CD4-positive, alpha-beta T cell treated with Interferon gamma for 1 hour (primary cell): ENCODE measurements at regions not wholly inside any gene's neighbourhood (a gene's known extent, or its start where the extent isn't known, plus 50 kb on each side); places are given as distances from the start of the nearest gene placed in this dataset.

ENCODE experiments used
- DNase-seq: peaks from one replicate; pipeline ENCODE4 v3.0.0-alpha.2; 2020

DNA sequence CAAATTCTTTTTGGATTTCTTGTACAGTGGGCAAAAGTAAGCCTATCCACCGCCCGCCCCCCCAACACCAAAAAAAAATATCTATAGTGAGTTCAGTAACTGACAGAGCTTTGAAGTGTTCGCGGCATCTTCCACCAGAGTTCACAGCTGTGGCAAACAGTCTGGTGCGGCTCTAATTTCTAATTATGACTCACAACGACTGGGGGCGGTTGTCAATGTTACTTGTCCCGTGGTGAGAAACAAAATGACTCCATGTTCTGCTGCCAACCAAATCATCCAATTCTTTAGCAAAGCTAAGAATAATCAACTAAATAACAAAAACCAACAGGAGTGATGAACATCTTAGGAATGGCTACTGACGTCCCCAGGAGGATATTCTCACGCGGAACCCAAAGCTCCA is 392.5 kb upstream of the SALL3 start:
- no peak for DNase-seq

DNA sequence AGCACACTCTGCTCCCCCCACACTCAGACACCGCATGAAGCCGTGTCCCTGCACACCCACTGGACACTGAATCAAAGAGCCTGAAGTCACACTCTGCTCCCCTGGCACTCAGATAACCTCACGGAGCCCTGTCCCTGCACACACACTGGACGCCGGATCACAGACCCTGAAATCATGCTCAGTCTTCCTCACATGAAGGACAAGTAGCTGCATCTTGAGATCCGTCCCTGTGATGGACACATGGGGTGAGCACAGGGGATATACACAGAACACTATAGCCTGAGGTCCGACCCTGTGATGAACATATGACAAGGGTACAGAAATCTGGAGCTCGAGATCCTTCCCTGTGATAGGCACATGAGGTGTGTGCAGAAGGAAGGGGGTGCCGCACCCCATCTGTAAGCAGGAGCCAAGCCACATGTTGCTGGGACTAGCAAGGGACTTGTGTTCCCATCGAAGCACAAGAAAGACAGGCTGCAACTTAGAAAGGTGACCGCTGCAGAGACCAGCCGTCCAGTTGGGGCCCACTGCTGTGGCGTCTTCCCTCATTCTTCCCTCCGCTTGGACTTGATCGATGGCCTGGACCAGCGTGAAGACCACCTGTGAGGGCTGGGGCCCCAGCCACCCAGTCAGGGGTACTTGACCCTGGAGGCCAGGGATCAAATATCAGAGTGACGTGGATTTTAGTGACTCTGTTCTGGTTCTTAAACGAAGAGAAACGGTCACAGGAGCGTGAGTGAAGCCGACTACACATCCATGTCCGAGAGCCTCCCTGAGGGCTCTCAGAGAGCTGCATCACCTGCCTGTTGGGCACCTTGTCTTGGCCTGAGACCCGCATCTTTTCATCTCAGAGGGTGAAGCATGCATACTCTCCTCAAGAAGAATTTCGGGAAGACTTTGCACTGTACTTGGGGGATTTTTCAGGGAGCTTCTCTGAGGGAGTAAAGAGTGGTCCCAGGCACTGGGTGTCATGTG is 391.7 kb upstream of the SALL3 start:
- DNase-seq = no peak

- DNase-seq = no peak
These were observed 389.6 kb upstream of the SALL3 start for GRCh38 chr18:78589916-78590437.

DNA sequence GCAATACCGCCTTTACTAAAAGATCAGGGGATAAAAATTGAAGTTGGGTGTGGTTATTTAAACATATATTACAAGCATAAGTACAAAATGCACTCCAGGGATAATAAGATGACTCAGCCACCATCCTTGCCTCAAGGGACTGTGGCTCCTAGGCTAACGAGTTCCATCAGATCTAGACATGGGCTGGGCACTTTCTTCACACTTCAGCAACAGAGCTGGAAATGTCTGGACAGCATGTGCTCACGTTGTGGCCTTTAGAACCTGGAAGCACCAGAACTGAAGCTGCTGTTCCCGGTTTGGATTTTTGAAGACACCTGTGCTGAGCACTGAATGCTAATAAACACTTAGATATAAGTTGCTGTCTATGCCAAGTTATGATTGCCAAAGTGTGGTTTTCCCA is 384.2 kb upstream of the SALL3 start:
- no peak for DNase-seq

GRCh38 chr18:78595924-78596573 is 383.6 kb upstream of the SALL3 start:
- DNase-seq = no peak

- DNase-seq = no peak
These were observed 382.7 kb upstream of the SALL3 start for GRCh38 chr18:78596794-78597345.

DNA sequence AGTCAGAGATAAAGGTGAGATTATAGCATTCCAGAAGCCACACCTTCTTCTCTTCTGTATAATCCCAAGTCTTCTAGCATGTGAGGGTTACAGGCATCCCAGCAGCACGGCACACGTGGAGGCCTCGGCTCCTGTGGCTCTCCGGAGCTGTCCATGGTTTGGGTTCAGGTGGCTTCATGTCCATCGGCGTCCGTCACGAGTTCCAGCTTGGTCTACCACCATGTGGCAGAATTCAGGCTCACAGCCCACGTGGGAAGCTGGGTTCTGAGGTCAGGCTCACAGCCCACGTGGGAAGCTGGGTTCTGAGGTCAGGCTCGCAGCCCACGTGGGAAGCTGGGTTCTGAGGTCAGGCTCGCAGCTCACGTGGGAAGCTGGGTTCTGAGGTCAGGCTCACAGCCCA is 378.3 kb upstream of the SALL3 start:
- DNase-seq = no peak

DNA sequence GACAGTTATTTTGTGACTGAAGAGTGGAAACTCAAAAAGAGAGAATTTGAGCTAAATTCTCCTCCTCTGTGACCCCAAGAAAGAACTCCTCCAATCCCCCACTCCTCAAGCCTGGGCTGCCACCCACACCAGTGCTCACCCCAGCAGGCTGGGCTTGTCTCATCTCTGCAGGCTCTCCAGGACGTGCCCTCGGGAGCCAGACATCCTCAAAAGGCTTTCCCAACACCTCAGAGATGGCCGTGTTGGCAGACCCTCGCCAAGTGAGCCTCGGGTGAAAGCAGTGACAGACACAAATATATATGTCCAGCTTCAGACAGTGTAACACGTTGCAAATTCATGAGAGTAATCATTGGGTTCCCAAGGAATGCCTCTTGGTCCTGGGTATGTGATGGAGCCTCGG is 377.7 kb upstream of the SALL3 start:
- DNase-seq = no peak

DNA sequence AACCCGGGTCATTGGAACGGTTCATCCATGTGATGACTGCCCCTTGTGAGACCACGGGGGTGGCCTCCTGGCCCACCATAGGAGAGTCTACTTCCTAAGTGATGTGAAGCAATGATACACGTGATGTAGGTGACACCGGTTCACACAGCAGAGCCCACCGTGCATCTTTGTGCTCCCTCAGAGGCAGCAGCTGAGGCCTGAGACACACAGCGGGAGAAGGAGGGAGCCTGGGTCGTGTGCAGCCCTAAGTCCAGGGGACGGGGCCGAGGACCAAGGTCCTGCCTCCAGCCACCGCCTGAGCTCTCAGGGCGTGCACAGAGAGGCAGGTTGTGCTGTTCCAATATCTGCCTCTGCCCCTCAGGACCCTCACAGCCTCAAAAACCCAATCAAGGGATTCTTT is 377.2 kb upstream of the SALL3 start:
- no peak for DNase-seq

DNA sequence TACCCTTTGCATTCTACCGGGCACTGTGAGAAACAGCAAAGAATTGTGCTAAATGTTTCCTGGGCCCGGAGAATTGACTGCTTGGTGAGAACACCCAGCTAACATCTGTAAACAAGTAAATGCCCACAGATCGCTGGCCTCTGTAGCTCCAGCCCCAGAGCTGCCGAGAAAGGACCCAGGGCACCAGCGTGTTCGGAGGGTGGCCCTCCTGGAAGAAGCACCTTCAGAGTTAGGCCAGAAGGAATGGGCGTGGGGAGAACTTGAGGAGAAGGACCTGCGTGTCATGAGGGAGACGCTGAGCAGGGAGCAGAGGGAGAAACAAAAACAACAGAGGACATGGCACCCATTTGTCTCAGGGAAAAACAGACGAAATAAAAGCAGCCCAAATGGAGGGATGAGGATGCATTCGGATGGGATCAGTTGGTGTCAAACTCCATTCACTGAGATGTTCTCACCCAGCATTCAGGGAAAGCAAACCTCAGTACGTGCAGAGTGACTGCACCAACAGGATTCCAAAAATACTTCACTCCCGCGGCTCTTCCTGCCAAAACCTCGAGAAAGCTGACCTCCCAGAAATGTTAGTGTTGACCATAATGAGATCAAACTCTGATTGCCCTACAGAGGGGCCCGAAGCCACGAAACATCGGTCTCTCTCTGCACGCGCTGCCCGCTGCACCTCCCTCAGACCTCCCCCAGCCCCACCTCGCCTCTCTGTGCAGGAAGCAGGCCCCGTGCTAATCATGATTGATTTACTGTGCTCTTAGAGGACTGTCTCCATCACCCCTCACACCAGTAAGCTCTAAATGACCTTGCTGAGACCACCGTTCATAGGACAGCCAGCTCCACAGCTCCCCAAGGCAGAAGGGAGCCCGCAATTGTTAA is 376.3 kb upstream of the SALL3 start:
- DNase-seq = no peak

DNA sequence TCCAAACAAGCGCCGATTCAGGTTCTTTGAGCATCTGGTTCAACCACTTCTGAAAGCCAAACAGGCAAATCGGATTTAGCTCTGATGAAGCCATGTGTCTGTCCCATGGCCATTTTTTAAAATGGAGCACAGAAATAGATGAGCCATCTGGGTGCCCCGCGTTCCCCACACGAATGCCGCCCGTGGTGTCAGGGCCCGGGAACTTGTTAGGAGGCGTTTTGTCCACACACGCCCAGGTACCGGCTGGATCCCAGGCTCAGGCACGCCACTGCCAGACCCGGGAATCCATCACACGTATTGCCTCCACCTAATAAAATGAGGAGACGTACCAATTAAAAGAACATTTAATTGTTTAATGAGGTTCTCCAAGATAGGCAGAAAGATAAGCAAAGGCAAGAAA is 374.4 kb upstream of the SALL3 start:
- no peak for DNase-seq

- no peak for DNase-seq
These were observed 372.4 kb upstream of the SALL3 start for GRCh38 chr18:78607221-78607620.

DNA sequence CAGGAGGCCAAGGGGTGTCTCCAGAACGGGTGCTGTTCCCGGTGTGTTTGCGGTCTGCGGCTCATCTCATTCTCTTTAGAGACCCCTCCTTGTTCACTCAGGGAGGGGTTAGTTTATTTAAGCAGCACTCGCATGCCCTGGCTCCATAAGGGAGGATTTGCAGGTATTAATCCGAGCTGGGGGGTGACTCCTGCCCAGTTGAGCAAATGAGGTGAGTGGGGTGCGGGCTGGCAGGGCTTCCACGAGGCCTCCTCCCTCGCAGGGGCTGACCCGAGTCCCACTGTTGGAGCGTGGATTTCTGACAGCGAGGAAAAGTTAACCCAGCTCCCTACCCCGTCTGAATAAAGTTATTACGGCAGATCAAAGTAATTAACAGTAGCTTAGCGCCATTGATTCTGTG is 371.8 kb upstream of the SALL3 start:
- no peak for DNase-seq

GRCh38 chr18:78610179-78610578 is 369.4 kb upstream of the SALL3 start:
- no peak for DNase-seq

DNA sequence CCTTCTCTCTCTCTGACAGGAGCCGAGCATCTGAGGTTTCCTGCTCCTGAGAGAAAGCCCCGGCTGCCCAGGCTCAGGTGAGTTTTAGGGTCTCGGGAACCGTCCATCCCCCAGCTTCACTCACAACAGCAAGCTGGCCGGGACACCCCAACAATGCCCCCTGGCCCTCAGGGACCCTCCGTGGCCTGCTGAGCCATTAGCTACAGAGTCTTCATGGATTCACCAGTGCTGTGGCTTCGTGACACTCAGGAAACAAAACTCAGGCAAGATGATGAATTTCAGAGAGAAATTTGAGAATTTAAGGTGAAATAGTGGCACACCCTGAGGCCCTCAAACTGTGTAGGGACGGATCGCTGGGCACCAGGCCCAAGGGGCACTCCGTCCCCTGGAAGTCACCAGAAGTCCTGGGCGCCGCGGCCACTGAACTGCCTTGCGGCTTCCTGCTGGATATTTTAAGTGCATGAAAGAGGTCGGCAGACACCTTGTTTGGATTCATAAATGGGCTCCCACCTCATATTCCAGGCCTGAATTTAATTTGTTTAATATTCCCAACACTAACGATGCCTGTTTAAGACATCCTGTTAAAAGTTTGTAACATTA is 368.3 kb upstream of the SALL3 start:
- no peak for DNase-seq

GRCh38 chr18:78611869-78612268 is 367.7 kb upstream of the SALL3 start:
- DNase-seq = no peak

DNA sequence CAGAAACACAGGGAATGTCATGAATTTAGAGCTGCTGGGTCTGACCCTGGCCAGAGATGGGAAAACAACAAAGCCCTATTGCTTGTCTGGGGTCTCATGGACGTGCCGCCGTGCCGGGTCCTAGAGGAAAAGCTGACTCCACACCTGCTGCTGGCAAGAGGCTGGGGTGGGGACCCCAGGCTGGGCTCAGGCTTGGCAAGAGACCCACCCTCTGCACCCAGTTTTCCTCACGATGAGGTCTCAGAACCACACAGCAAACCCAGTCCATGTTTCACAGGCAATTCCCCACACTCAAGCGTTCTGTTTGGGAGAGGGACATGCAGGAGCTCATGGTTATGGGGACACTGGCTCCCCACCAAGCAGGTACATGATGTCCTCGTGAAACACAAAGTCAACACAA is 367.3 kb upstream of the SALL3 start:
- DNase-seq = no peak

DNA sequence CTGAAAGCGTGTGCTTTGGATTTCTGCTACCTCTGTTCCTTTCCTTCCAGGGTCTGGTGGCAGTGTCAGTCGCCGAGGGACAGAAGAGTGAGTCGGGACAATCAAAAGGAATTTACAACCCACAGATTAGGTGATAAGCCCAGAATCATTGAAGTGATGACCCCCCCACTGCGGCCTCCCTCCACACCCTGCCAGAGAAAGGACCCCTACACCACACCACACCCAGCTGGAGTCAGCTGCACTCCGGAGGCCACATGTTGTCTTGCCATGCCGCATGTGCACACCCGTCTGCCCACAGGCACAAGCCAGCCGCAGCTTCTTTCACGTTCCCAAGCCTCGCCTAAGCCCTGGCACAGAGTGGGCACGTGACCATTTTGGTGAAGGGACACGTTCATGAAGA is 366.8 kb upstream of the SALL3 start:
- DNase-seq = no peak

GRCh38 chr18:78618726-78619125 is 360.9 kb upstream of the SALL3 start:
- no peak for DNase-seq

DNA sequence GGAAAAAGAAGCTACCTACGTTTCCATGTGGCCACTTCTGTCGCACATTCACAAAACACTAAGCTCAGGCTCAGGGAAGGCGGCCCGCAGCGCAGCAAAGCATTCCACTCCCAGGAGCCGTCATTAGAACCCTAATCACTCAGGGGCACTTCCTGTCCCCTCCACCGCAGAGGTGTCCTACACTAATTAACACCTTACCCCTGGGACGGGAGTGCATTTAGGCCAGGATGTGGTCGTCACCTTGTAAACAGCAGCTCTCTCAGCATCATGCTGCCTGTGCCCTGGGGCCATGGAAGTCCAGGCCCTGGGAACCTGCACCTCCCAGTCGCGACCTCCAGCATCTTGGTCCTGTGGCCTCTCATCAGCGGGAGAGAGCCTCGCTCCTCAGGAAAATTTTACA is 359.8 kb upstream of the SALL3 start:
- no peak for DNase-seq

DNA sequence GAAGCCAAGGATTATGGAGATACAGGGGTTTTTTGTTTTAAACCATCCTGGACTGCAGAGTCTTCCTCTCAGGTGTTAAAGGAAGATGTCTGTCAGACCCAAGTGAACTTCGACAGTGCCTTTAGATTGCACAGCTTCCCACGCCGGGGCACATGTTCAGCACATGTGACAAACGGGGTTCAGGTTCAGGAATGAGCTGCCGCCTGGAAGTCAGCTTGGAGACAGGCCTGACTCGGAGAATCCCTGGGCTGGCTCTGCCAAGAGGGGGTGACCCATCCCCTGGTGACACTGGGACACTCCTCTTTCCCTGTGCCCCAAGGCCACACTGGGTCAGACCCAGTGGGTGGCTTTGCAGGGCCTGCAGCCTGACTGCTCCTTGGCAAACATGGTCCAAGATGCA is 359.3 kb upstream of the SALL3 start:
- DNase-seq = no peak

- no peak for DNase-seq
These were observed 358.4 kb upstream of the SALL3 start for GRCh38 chr18:78621141-78621755.
